Endodermal cell (in vitro differentiated cells): ENCODE measurements at regions not wholly inside any gene's neighbourhood (a gene's known extent, or its start where the extent isn't known, plus 50 kb on each side); places are given as distances from the start of the nearest gene placed in this dataset.

Experiments
- DNase-seq: peaks from one replicate; pipeline ENCODE4 v3.0.0-alpha.2; 2017
- H3K27ac ChIP-seq: 2 replicates; pipeline ENCODE4 v1.5.1; 2013; ENCODE audit warnings: mild to moderate bottlenecking, low read depth, low read length, moderate library complexity
- H3K27me3 ChIP-seq: 2 replicates; pipeline ENCODE4 v1.6.1; 2013; ENCODE audit warnings: mild to moderate bottlenecking, low read length, moderate library complexity; ENCODE audit not compliant: insufficient read depth, control insufficient read depth, poor library complexity, severe bottlenecking
- H3K36me3 ChIP-seq: 2 replicates; pipeline ENCODE4 v1.7.0; 2013; ENCODE audit warnings: mild to moderate bottlenecking, low read length, moderate library complexity; ENCODE audit not compliant: control insufficient read depth, insufficient read depth
- H3K4me1 ChIP-seq: one replicate; pipeline ENCODE4 v1.7.0; 2013; ENCODE audit warnings: low read length; ENCODE audit not compliant: control insufficient read depth, insufficient read depth
- H3K4me3 ChIP-seq: 2 replicates; pipeline ENCODE4 v1.5.1; 2013; ENCODE audit warnings: mild to moderate bottlenecking, low read length, moderate library complexity
- H3K9ac ChIP-seq: 2 replicates; pipeline ENCODE4 v1.6.1; 2013; ENCODE audit warnings: mild to moderate bottlenecking, low read length, moderate library complexity; ENCODE audit not compliant: poor library complexity, severe bottlenecking; ENCODE audit errors: extremely low read depth
- H3K9me3 ChIP-seq: 2 replicates; pipeline ENCODE4 v1.6.1; 2013; ENCODE audit warnings: mild to moderate bottlenecking, low read length, moderate library complexity; ENCODE audit not compliant: control insufficient read depth
- H3K27ac Mint-ChIP-seq: 2 replicates; pipeline ENCODE4 v1.8.0; 2020; ENCODE audit warnings: mixed read lengths
- H3K27me3 Mint-ChIP-seq: 2 replicates; pipeline ENCODE4 v1.8.0; 2021; ENCODE audit warnings: mild to moderate bottlenecking, mixed read lengths; ENCODE audit not compliant: insufficient read depth
- H3K36me3 Mint-ChIP-seq: 2 replicates; pipeline ENCODE4 v1.8.0; 2020; ENCODE audit warnings: low read depth, mixed read lengths
- H3K4me1 Mint-ChIP-seq: 2 replicates; pipeline ENCODE4 v1.8.0; 2020; ENCODE audit warnings: mixed read lengths
- H3K4me3 Mint-ChIP-seq: 2 replicates; pipeline ENCODE4 v1.8.0; 2020; ENCODE audit warnings: mild to moderate bottlenecking, moderate library complexity, mixed read lengths
- H3K9me3 Mint-ChIP-seq: 2 replicates; pipeline ENCODE4 v1.8.0; 2020; ENCODE audit warnings: mild to moderate bottlenecking, mixed read lengths
- WGBS, 2 experiments: methylation state at CpG; one replicate each; pipeline versions ENCODE4 v1.1.5 to v1.1.7; 2013; ENCODE audit warnings: missing lambda C conversion rate in 2 of 2, mixed read lengths in 1 of 2; ENCODE audit not compliant: insufficient coverage in 1 of 2, insufficient read length in 1 of 2; 5-methylcytosine and 5-hydroxymethylcytosine counted together
- TF ChIP-seq, protein P1 (sequence below): fragments of 200-600 bp; sonication (generic); conservative IDR thresholded peaks from 2 replicates; pipeline ENCODE4 v1.5.0; 2021; ENCODE audit warnings: antibody characterized with exemption, mild to moderate bottlenecking

- Histone ChIP-seq H3K9me3 (no peaks in the 10 kb centered on the region), H3K36me3 (no peaks in the 10 kb centered on the region), H3K27ac (no peak overlapping the region), H3K27me3 (no peaks in the 10 kb centered on the region), H3K4me3 (no peak overlapping the region), H3K4me1 (no peaks in the 10 kb centered on the region), H3K9ac (no peak overlapping the region)
- no peaks in the 10 kb centered on the region for H3K36me3 Mint-ChIP-seq
- no peak overlapping the region for H3K27ac Mint-ChIP-seq
- no peak for DNase-seq
- WGBS, 2 experiments: 92% methylated on average over 6 of the region's 6 CpGs
- H3K4me3 Mint-ChIP-seq: no peak overlapping the region
- H3K4me1 Mint-ChIP-seq: peaks cover 3% of the 10 kb centered on the region
- peaks cover 13% of the 10 kb centered on the region for H3K27me3 Mint-ChIP-seq
- no peaks in the 10 kb centered on the region for H3K9me3 Mint-ChIP-seq
- TF ChIP-seq, protein P1, sequence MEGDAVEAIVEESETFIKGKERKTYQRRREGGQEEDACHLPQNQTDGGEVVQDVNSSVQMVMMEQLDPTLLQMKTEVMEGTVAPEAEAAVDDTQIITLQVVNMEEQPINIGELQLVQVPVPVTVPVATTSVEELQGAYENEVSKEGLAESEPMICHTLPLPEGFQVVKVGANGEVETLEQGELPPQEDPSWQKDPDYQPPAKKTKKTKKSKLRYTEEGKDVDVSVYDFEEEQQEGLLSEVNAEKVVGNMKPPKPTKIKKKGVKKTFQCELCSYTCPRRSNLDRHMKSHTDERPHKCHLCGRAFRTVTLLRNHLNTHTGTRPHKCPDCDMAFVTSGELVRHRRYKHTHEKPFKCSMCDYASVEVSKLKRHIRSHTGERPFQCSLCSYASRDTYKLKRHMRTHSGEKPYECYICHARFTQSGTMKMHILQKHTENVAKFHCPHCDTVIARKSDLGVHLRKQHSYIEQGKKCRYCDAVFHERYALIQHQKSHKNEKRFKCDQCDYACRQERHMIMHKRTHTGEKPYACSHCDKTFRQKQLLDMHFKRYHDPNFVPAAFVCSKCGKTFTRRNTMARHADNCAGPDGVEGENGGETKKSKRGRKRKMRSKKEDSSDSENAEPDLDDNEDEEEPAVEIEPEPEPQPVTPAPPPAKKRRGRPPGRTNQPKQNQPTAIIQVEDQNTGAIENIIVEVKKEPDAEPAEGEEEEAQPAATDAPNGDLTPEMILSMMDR: no peak
Observed at GRCh38 chr3:120528163-120528562, 68.0 kb upstream of the NDUFB4 start.

DNA sequence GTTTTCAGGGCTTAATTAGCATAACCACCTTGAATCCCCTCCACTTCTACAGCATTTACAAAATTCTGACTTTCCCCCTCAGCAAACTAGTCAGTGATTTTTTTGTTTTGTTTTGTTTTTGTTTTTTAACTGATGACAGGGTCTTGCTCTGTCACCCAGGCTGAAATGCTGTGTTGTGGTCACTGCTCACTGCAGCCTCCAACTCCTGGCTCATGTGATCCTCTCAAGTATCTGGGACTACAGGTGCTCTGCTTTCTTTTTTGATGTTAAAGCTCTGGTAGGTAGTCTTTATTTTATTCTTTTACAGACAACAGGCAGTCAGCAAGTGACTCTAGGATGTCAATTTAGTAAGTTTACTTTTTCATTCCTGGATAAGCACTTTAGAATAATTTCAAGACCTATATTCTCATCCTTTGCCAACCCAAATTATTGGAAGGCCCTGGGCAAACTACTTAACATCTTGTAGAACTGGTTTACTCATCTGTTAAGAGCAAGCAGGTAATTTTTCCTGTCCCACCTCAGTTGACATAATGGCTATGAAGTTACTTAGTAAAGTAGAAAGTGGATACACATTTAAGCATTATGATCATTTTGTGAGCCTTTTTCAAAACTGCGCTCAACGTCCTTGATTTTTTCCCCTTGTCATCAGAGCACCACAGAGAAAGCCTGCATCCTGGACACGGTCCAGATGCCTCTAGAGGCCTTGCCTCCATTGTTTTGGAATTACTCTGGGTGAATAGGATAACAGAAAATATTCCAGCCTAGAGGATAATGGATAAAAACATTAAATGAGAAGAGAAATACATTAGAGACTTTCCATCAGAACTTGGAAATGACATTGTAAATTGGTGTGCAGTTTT, 69.9 kb upstream of the NDUFB4 start:
- no peaks in the 10 kb centered on the region for H3K36me3 ChIP-seq
- no peak overlapping the region for H3K27ac ChIP-seq
- 94% methylated on average over 3 of the region's 3 CpGs; no CpG with 5 or more reads in 1 of the 2 experiments for WGBS, 2 experiments
- Mint-ChIP-seq H3K36me3 (no peaks in the 10 kb centered on the region), H3K27ac (no peak overlapping the region), H3K4me3 (no peak overlapping the region), H3K4me1 (peaks cover 11% of the 10 kb centered on the region), H3K27me3 (peaks cover 10% of the 10 kb centered on the region), H3K9me3 (no peaks in the 10 kb centered on the region)
- H3K27me3 ChIP-seq: no peaks in the 10 kb centered on the region
- no peak overlapping the region for H3K9ac ChIP-seq
- DNase-seq: no peak
- H3K4me3 ChIP-seq: no peak overlapping the region
- no peaks in the 10 kb centered on the region for H3K4me1 ChIP-seq
- TF ChIP-seq, protein P1: no peak
- no peaks in the 10 kb centered on the region for H3K9me3 ChIP-seq

DNA sequence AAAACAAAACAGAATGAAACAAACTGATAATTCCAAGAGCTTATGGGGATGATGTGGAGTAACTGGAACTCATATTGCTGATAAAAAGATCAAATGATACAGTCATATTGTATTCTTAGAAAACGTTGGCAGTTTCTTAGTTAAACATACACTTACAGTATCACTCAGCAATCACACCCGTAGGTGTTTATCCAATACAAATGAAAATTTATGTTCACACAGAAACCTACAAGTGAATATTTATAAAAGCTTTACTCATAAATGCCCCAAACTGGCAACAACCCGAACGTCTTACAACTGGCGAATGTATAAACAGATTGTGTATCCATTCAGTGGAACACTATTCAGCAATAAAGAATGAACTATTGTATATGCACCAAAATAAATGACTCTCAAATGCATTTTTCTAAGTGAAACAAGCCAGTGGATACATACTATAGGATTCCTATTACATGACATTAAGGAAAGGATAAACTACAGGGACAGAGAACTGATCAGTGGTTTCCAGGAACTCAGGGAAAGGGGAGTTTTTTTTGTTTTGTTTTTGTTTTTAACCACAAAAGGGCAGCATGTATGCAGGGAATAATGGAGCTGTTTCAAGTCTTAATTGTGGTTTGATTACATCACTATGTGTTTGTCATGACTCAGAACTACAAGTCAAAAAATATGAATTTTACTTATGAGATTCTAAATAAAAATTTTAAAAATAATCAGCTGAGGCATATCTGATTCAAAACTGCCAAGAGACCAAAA, 71.8 kb upstream of the NDUFB4 start:
- H3K36me3 Mint-ChIP-seq: no peaks in the 10 kb centered on the region
- H3K27me3 Mint-ChIP-seq: peaks cover 18% of the 10 kb centered on the region
- H3K4me1 Mint-ChIP-seq: peaks cover 14% of the 10 kb centered on the region
- 92 to 100% methylated on average over 4 to 5 of the region's 5 CpGs for WGBS, 2 experiments
- Histone ChIP-seq H3K9ac (no peak overlapping the region), H3K27me3 (no peaks in the 10 kb centered on the region), H3K9me3 (no peaks in the 10 kb centered on the region), H3K4me3 (no peak overlapping the region), H3K4me1 (no peaks in the 10 kb centered on the region), H3K36me3 (no peaks in the 10 kb centered on the region), H3K27ac (no peak overlapping the region)
- TF ChIP-seq, protein P1: no peak
- no peak for DNase-seq
- no peak overlapping the region for H3K27ac Mint-ChIP-seq
- H3K9me3 Mint-ChIP-seq: no peaks in the 10 kb centered on the region
- no peak overlapping the region for H3K4me3 Mint-ChIP-seq
